ENCODE measurements at regions not wholly inside any gene's neighbourhood (a gene's known extent, or its start where the extent isn't known, plus 50 kb on each side); places are given as distances from the start of the nearest gene placed in this dataset.

GRCh38 chr9:118991366-118992285 is 377.6 kb downstream of the BRINP1 start:
- H3K4me2 ChIP-seq (ENCODE audit: low read depth, low read length, poor library complexity, severe bottlenecking): no peak overlapping the region

DNA sequence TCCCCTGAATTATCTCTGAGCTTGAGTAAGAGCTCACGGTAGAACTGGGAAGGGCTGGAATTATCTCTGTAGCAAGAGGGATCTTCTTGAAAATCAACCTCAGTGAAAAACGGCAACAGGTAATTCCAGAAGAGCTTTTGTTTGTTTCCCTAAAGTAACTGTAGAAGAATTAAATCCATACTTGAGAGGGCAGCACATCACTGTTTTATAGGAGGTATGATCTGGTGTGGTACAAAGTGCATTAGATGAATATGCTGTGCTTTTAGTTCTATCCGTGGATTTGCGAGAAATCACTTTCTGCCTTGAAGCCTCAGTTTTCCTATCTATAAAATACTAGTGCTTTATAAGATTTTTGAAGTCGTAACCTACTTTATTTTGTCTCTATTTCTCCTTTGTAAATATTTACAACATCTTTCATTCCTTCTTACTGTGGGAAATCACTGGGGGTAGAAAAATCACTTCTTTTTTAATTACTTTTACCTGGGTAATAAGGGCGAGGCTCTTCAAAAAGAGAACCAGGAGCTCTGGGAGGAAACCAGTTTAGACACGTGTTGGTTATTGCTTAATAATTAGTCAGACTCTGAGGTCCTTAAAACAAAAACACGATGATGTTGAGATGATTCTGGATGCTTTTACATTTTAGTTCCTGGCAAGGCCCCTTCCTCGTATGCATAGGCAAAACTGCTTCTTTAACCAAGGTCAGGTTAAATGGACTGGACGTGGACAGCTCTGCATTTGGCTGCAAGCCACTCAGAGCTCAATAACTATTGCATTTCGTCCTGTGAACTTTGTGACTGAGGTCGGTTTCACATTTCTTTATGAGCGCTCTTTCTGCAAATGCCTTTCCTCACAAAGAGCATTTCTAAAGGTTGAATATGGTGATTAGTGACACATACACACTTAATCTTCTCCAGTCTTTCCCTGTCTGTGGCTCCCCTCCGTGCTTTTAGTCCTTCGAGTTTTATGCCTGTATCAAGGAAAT is 376.1 kb downstream of the BRINP1 start:
- Histone ChIP-seq H3K9me2 (replicated peaks; ENCODE audit: insufficient read depth, low read length) (no peaks in the 10 kb centered on the region), H3K9me3 (ENCODE audit: low read length) (no peaks in the 10 kb centered on the region), H3K9ac (ENCODE audit: low read length) (no peak overlapping the region), H3K36me3 (ENCODE audit: insufficient read depth, low read length) (no peaks in the 10 kb centered on the region), H3K27ac (ENCODE audit: low read length) (no peak overlapping the region), H2AFZ (ENCODE audit: low read length) (no peak overlapping the region), H3K4me1 (ENCODE audit: low read length) (no peaks in the 10 kb centered on the region), H3K79me2 (ENCODE audit: low read length) (no peaks in the 10 kb centered on the region), H3K27me3 (ENCODE audit: low read length) (no peaks in the 10 kb centered on the region), H3K4me3 (ENCODE audit: low read length) (no peak overlapping the region), H4K20me1 (ENCODE audit: insufficient read depth, low read depth, low read length) (no peaks in the 10 kb centered on the region), H3K4me2 (ENCODE audit: low read depth, low read length, poor library complexity, severe bottlenecking) (no peak overlapping the region)
- no peak for DNase-seq

More at GRCh38 chr9:118991366-118992285, 377.6 kb downstream of the BRINP1 start:
- no peaks in the 10 kb centered on the region for H3K9me3 ChIP-seq (ENCODE audit: low read length)
- H3K4me3 ChIP-seq (ENCODE audit: low read length): no peak overlapping the region
- H2AFZ ChIP-seq (ENCODE audit: low read length): no peak overlapping the region
- H3K4me1 ChIP-seq (ENCODE audit: low read length): no peaks in the 10 kb centered on the region
- no peaks in the 10 kb centered on the region for H3K9me2 ChIP-seq (replicated peaks; ENCODE audit: insufficient read depth, low read length)
- H3K36me3 ChIP-seq (ENCODE audit: insufficient read depth, low read length): no peaks in the 10 kb centered on the region
- H4K20me1 ChIP-seq (ENCODE audit: insufficient read depth, low read depth, low read length): no peaks in the 10 kb centered on the region
- H3K27ac ChIP-seq (ENCODE audit: low read length): no peak overlapping the region
- no peak for DNase-seq
- no peaks in the 10 kb centered on the region for H3K79me2 ChIP-seq (ENCODE audit: low read length)
- no peaks in the 10 kb centered on the region for H3K27me3 ChIP-seq (ENCODE audit: low read length)
- H3K9ac ChIP-seq (ENCODE audit: low read length): no peak overlapping the region

DNA sequence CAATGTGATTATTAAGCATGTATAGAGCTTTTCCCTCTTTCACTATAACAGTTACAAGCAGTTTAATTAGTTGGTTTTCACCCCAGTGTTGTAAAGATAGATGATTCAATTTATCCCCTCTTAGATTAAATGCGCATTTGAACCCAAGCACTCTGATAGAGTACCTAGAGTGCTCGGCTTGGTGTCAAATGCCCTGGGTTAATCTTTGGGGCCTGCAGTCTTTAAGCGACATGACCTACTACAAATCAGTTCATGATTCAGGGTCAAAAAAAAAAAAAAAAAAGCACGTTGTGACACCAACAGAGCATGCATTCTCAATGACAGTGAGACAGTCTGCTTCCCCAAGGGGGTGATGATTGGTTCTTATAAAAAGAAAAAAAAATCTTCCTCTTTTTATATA is 375.3 kb downstream of the BRINP1 start:
- no peak overlapping the region for H3K9ac ChIP-seq (ENCODE audit: low read length)
- no peaks in the 10 kb centered on the region for H3K9me2 ChIP-seq (replicated peaks; ENCODE audit: insufficient read depth, low read length)
- H2AFZ ChIP-seq (ENCODE audit: low read length): no peak overlapping the region
- no peak overlapping the region for H3K27ac ChIP-seq (ENCODE audit: low read length)
- no peaks in the 10 kb centered on the region for H3K79me2 ChIP-seq (ENCODE audit: low read length)
- no peaks in the 10 kb centered on the region for H3K4me1 ChIP-seq (ENCODE audit: low read length)
- no peaks in the 10 kb centered on the region for H4K20me1 ChIP-seq (ENCODE audit: insufficient read depth, low read depth, low read length)
- no peak for DNase-seq
- H3K27me3 ChIP-seq (ENCODE audit: low read length): no peaks in the 10 kb centered on the region
- no peak overlapping the region for H3K4me3 ChIP-seq (ENCODE audit: low read length)
- H3K36me3 ChIP-seq (ENCODE audit: insufficient read depth, low read length): no peaks in the 10 kb centered on the region
- H3K4me2 ChIP-seq (ENCODE audit: low read depth, low read length, poor library complexity, severe bottlenecking): no peak overlapping the region
- no peaks in the 10 kb centered on the region for H3K9me3 ChIP-seq (ENCODE audit: low read length)

GRCh38 chr9:119002491-119002890 is 366.7 kb downstream of the BRINP1 start:
- Histone ChIP-seq H3K9ac (ENCODE audit: low read length) (no peak overlapping the region), H3K9me3 (ENCODE audit: low read length) (no peaks in the 10 kb centered on the region), H3K79me2 (ENCODE audit: low read length) (no peaks in the 10 kb centered on the region), H2AFZ (ENCODE audit: low read length) (no peak overlapping the region), H3K4me1 (ENCODE audit: low read length) (no peaks in the 10 kb centered on the region), H4K20me1 (ENCODE audit: insufficient read depth, low read depth, low read length) (no peaks in the 10 kb centered on the region), H3K27me3 (ENCODE audit: low read length) (no peaks in the 10 kb centered on the region), H3K4me3 (ENCODE audit: low read length) (no peak overlapping the region), H3K4me2 (ENCODE audit: low read depth, low read length, poor library complexity, severe bottlenecking) (no peak overlapping the region), H3K27ac (ENCODE audit: low read length) (no peak overlapping the region), H3K9me2 (replicated peaks; ENCODE audit: insufficient read depth, low read length) (no peaks in the 10 kb centered on the region), H3K36me3 (ENCODE audit: insufficient read depth, low read length) (no peaks in the 10 kb centered on the region)
- DNase-seq: no peak

- no peak overlapping the region for H3K4me2 ChIP-seq (ENCODE audit: low read depth, low read length, poor library complexity, severe bottlenecking)
- DNase-seq: no peak
- no peaks in the 10 kb centered on the region for H3K79me2 ChIP-seq (ENCODE audit: low read length)
- no peak overlapping the region for H3K27ac ChIP-seq (ENCODE audit: low read length)
- no peak overlapping the region for H3K4me3 ChIP-seq (ENCODE audit: low read length)
- no peak overlapping the region for H3K9ac ChIP-seq (ENCODE audit: low read length)
- no peak overlapping the region for H2AFZ ChIP-seq (ENCODE audit: low read length)
- no peaks in the 10 kb centered on the region for H3K27me3 ChIP-seq (ENCODE audit: low read length)
- H3K36me3 ChIP-seq (ENCODE audit: insufficient read depth, low read length): no peaks in the 10 kb centered on the region
- no peaks in the 10 kb centered on the region for H3K9me2 ChIP-seq (replicated peaks; ENCODE audit: insufficient read depth, low read length)
- H3K4me1 ChIP-seq (ENCODE audit: low read length): no peaks in the 10 kb centered on the region
- H4K20me1 ChIP-seq (ENCODE audit: insufficient read depth, low read depth, low read length): no peaks in the 10 kb centered on the region
- no peaks in the 10 kb centered on the region for H3K9me3 ChIP-seq (ENCODE audit: low read length)
Observed at GRCh38 chr9:119003201-119003611, 366.0 kb downstream of the BRINP1 start.

GRCh38 chr9:119003882-119004617 is 365.2 kb downstream of the BRINP1 start:
- Histone ChIP-seq H3K4me3 (ENCODE audit: low read length) (no peak overlapping the region), H3K27ac (ENCODE audit: low read length) (no peak overlapping the region), H3K9me2 (replicated peaks; ENCODE audit: insufficient read depth, low read length) (no peaks in the 10 kb centered on the region), H3K4me2 (ENCODE audit: low read depth, low read length, poor library complexity, severe bottlenecking) (no peak overlapping the region), H3K9ac (ENCODE audit: low read length) (no peak overlapping the region), H3K79me2 (ENCODE audit: low read length) (no peaks in the 10 kb centered on the region), H3K9me3 (ENCODE audit: low read length) (peaks cover 4% of the 10 kb centered on the region; the same call in 1 of the 2 replicates), H2AFZ (ENCODE audit: low read length) (no peak overlapping the region), H3K36me3 (ENCODE audit: insufficient read depth, low read length) (no peaks in the 10 kb centered on the region), H4K20me1 (ENCODE audit: insufficient read depth, low read depth, low read length) (no peaks in the 10 kb centered on the region), H3K4me1 (ENCODE audit: low read length) (no peaks in the 10 kb centered on the region), H3K27me3 (ENCODE audit: low read length) (no peaks in the 10 kb centered on the region)
- DNase-seq: no peak

- Histone ChIP-seq H3K9ac (ENCODE audit: low read length) (no peak overlapping the region), H3K9me3 (ENCODE audit: low read length) (peaks cover 4% of the 10 kb centered on the region; the same call in 1 of the 2 replicates), H3K36me3 (ENCODE audit: insufficient read depth, low read length) (no peaks in the 10 kb centered on the region), H4K20me1 (ENCODE audit: insufficient read depth, low read depth, low read length) (no peaks in the 10 kb centered on the region), H3K4me3 (ENCODE audit: low read length) (no peak overlapping the region), H3K4me1 (ENCODE audit: low read length) (no peaks in the 10 kb centered on the region), H3K9me2 (replicated peaks; ENCODE audit: insufficient read depth, low read length) (no peaks in the 10 kb centered on the region), H3K4me2 (ENCODE audit: low read depth, low read length, poor library complexity, severe bottlenecking) (no peak overlapping the region), H2AFZ (ENCODE audit: low read length) (no peak overlapping the region), H3K27ac (ENCODE audit: low read length) (no peak overlapping the region), H3K79me2 (ENCODE audit: low read length) (no peaks in the 10 kb centered on the region), H3K27me3 (ENCODE audit: low read length) (no peaks in the 10 kb centered on the region)
- no peak for DNase-seq
Observed at GRCh38 chr9:119004618-119004990, 364.6 kb downstream of the BRINP1 start.
